HEK293 (cell line): ENCODE measurements at regions not wholly inside any gene's neighbourhood (a gene's known extent, or its start where the extent isn't known, plus 50 kb on each side); places are given as distances from the start of the nearest gene placed in this dataset.

Source experiments
- CTCF ChIA-PET: fragments of 350-600 bp; formaldehyde crosslinking; extraction: SDS; loops from one replicate; lab custom pipeline; 2021; ENCODE audit warnings: antibody characterized with exemption; lab: Yijun Ruan, JAX
- POLR2A ChIA-PET: fragments of 300-600 bp; formaldehyde crosslinking; extraction: SDS; loops from one replicate; lab custom pipeline; 2020; ENCODE audit warnings: antibody characterized with exemption, inconsistent platforms; lab: Yijun Ruan, JAX
- H3K27ac ChIP-seq: fragments of 200-500 bp; sonication (Bioruptor generic); 2 replicates; pipeline ENCODE4 v1.5.1; 2014; ENCODE audit warnings: low read depth, low read length, control low read depth, inconsistent platforms; ENCODE audit errors: extremely low read depth
- H3K36me3 ChIP-seq, 2 experiments: fragments of 200-500 bp in 1 of 2; sonication (Bioruptor generic) in 1 of 2; 1 replicate in 1 of 2; 2 replicates in 1 of 2; pipeline ENCODE4 v1.5.1; 2014 to 2017; ENCODE audit warnings: inconsistent platforms in 2 of 2, low read length in 2 of 2; ENCODE audit not compliant: control insufficient read depth in 2 of 2, insufficient read depth in 1 of 2
- H3K4me1 ChIP-seq: fragments of 200-500 bp; sonication (Bioruptor generic); 2 replicates; pipeline ENCODE4 v1.5.1; 2014; ENCODE audit warnings: mild to moderate bottlenecking, low read length, inconsistent platforms; ENCODE audit not compliant: control insufficient read depth, insufficient read depth
- H3K4me3 ChIP-seq: 2 replicates; pipeline ENCODE4 v1.5.1; 2011; ENCODE audit warnings: low read depth, mild to moderate bottlenecking, control low read depth, low read length, moderate library complexity
- H3K9me3 ChIP-seq: fragments of 200-500 bp; sonication (Bioruptor generic); 2 replicates; pipeline ENCODE4 v1.5.1; 2014; ENCODE audit warnings: low read depth, low read length, inconsistent platforms; ENCODE audit not compliant: control insufficient read depth, insufficient read depth
- HOXD13 ChIP-seq: sonication (generic); formaldehyde crosslinking; IDR thresholded peaks from 2 replicates; pipeline ENCODE4 v1.8.0; 2022; ENCODE audit warnings: missing genetic modification reagents, borderline replicate concordance
- KLF10 ChIP-seq: fragments of 450-650 bp; IDR thresholded peaks from 2 replicates; pipeline ENCODE4 v1.5.1; 2018; ENCODE audit warnings: missing biosample characterization, mild to moderate bottlenecking, missing genetic modification characterization
- KLF16 ChIP-seq: fragments of 450-650 bp; formaldehyde crosslinking; IDR thresholded peaks from 2 replicates; pipeline ENCODE4 v1.5.1; 2017; ENCODE audit warnings: missing biosample characterization, missing genetic modification characterization
- PBX3 ChIP-seq: sonication (generic); formaldehyde crosslinking; IDR thresholded peaks from 2 replicates; pipeline ENCODE4 v1.8.1; 2022; ENCODE audit warnings: mild to moderate bottlenecking, moderate library complexity, missing genetic modification reagents
- PRDM1 ChIP-seq: fragments of 450-650 bp; formaldehyde crosslinking; IDR thresholded peaks from 2 replicates; pipeline ENCODE4; 2016; ENCODE audit warnings: missing biosample characterization, missing genetic modification characterization
- TSHZ1 ChIP-seq: fragments of 450-650 bp; formaldehyde crosslinking; IDR thresholded peaks from 2 replicates; pipeline ENCODE4 v1.5.1; 2016; ENCODE audit warnings: missing biosample characterization, missing genetic modification characterization, borderline replicate concordance
- ZBTB20 ChIP-seq: fragments of 450-650 bp; formaldehyde crosslinking; IDR thresholded peaks from 2 replicates; pipeline ENCODE4 v1.5.1; 2016; ENCODE audit warnings: missing biosample characterization, missing genetic modification characterization
- ZFP37 ChIP-seq: fragments of 450-650 bp; formaldehyde crosslinking; IDR thresholded peaks from 2 replicates; pipeline ENCODE4 v1.5.1; 2016; ENCODE audit warnings: missing biosample characterization, missing genetic modification characterization
- ZNF274 ChIP-seq, 2 experiments: fragments of 200-500 bp in 1 of 2; fragments of 450-650 bp in 1 of 2; sonication (Bioruptor generic) in 1 of 2; formaldehyde crosslinking in 1 of 2; IDR thresholded peaks; 2 replicates each; pipeline versions ENCODE4 v1.5.1 to v1.6.1; 2014 to 2016; ENCODE audit warnings: borderline replicate concordance in 1 of 2, inconsistent platforms in 1 of 2, low read length in 1 of 2, missing biosample characterization in 1 of 2, missing genetic modification characterization in 1 of 2
- ZNF302 ChIP-seq: fragments of 450-650 bp; formaldehyde crosslinking; IDR thresholded peaks from 2 replicates; pipeline ENCODE4 v1.5.1; 2016; ENCODE audit warnings: missing biosample characterization, missing genetic modification characterization, low read depth
- ZNF311 ChIP-seq: fragments of 450-650 bp; formaldehyde crosslinking; IDR thresholded peaks from 2 replicates; pipeline ENCODE4 v1.5.1; 2017; ENCODE audit warnings: missing biosample characterization, missing genetic modification characterization, borderline replicate concordance
- ZNF426 ChIP-seq: fragments of 450-650 bp; formaldehyde crosslinking; IDR thresholded peaks from 2 replicates; pipeline ENCODE4 v1.5.1; 2017; ENCODE audit warnings: missing biosample characterization, missing genetic modification characterization, mild to moderate bottlenecking, inconsistent platforms, moderate library complexity
- ZNF473 ChIP-seq: fragments of 450-650 bp; formaldehyde crosslinking; IDR thresholded peaks from 2 replicates; pipeline ENCODE4 v1.5.1; 2017; ENCODE audit warnings: missing biosample characterization, missing genetic modification characterization
- ZNF501 ChIP-seq: fragments of 450-650 bp; formaldehyde crosslinking; IDR thresholded peaks from 2 replicates; pipeline ENCODE4 v1.5.1; 2016; ENCODE audit warnings: missing biosample characterization, missing genetic modification characterization
- ZNF626 ChIP-seq: fragments of 450-650 bp; sonication (Bioruptor Pico); formaldehyde crosslinking; IDR thresholded peaks from 2 replicates; pipeline ENCODE4 v1.5.1; 2018; ENCODE audit warnings: missing biosample characterization, missing genetic modification characterization, inconsistent platforms
- ZNF664 ChIP-seq: fragments of 450-650 bp; formaldehyde crosslinking; IDR thresholded peaks from 2 replicates; pipeline ENCODE4 v1.5.1; 2016; ENCODE audit warnings: missing biosample characterization, missing genetic modification characterization
- ZNF830 ChIP-seq: fragments of 450-650 bp; IDR thresholded peaks from 2 replicates; pipeline ENCODE4 v1.5.0; 2018; ENCODE audit warnings: missing biosample characterization, missing genetic modification characterization, low read depth, mild to moderate bottlenecking, moderate library complexity
- TF ChIP-seq, protein P1 (sequence below): fragments of 450-650 bp; formaldehyde crosslinking; IDR thresholded peaks from 2 replicates; pipeline ENCODE4 v1.5.1; 2017; ENCODE audit warnings: missing biosample characterization, missing genetic modification characterization
- TF ChIP-seq, protein P2 (sequence below): fragments of 450-650 bp; formaldehyde crosslinking; IDR thresholded peaks from 2 replicates; pipeline ENCODE4 v1.5.1; 2016; ENCODE audit warnings: missing biosample characterization, missing genetic modification characterization, borderline replicate concordance
- TF ChIP-seq, protein P3 (sequence below): fragments of 450-650 bp; formaldehyde crosslinking; IDR thresholded peaks from 2 replicates; pipeline ENCODE4 v1.5.1; 2016; ENCODE audit warnings: missing biosample characterization, missing genetic modification characterization

- TF ChIP-seq, protein P1, sequence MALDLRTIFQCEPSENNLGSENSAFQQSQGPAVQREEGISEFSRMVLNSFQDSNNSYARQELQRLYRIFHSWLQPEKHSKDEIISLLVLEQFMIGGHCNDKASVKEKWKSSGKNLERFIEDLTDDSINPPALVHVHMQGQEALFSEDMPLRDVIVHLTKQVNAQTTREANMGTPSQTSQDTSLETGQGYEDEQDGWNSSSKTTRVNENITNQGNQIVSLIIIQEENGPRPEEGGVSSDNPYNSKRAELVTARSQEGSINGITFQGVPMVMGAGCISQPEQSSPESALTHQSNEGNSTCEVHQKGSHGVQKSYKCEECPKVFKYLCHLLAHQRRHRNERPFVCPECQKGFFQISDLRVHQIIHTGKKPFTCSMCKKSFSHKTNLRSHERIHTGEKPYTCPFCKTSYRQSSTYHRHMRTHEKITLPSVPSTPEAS (tag by site-specific recombination), result no peak
- TF ChIP-seq ZNF473 (tag by site-specific recombination) (no peak), ZNF626 (tag by site-specific recombination) (no peak), PBX3 (CRISPR knock-in tag) (no peak), ZNF426 (tag by site-specific recombination) (no peak)
Observed at GRCh38 chr4:181677201-181677600, 566.0 kb upstream of the TENM3 start (continued).

GRCh38 chr4:181677621-181678020 is 565.6 kb upstream of the TENM3 start:
- Histone ChIP-seq H3K4me3 (no peak overlapping the region), H3K27ac (no peak overlapping the region), H3K36me3 (no peaks in the 10 kb centered on the region), H3K9me3 (no peaks in the 10 kb centered on the region), H3K4me1 (no peaks in the 10 kb centered on the region)
- ChIA-PET POLR2A (no interaction called here), CTCF (interaction anchor here (0.7 kb wide), 1 partner anchor 90 kb away, joined by 3 read pairs; no protein-coding TSS in a partner anchor)
- TF ChIP-seq TSHZ1 (tag by site-specific recombination) (no peak), ZBTB20 (tag by site-specific recombination) (no peak), ZNF274 (IDR thresholded peaks at IDR 0.05; ENCODE audit: low read length) (no peak), ZNF274 (tag by site-specific recombination; IDR thresholded peaks at IDR 0.05; ENCODE audit: borderline replicate concordance) (no peak), ZNF302 (tag by site-specific recombination) (no peak), KLF10 (tag by site-specific recombination) (no peak), KLF16 (tag by site-specific recombination) (no peak), ZNF830 (tag by site-specific recombination) (no peak), ZNF501 (tag by site-specific recombination) (no peak), HOXD13 (no peak), PRDM1 (no peak), ZNF664 (tag by site-specific recombination) (no peak), ZFP37 (no peak), ZNF311 (no peak)
- TF ChIP-seq, protein P2, sequence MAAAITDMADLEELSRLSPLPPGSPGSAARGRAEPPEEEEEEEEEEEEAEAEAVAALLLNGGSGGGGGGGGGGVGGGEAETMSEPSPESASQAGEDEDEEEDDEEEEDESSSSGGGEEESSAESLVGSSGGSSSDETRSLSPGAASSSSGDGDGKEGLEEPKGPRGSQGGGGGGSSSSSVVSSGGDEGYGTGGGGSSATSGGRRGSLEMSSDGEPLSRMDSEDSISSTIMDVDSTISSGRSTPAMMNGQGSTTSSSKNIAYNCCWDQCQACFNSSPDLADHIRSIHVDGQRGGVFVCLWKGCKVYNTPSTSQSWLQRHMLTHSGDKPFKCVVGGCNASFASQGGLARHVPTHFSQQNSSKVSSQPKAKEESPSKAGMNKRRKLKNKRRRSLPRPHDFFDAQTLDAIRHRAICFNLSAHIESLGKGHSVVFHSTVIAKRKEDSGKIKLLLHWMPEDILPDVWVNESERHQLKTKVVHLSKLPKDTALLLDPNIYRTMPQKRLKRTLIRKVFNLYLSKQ (tag by site-specific recombination), result no peak
- TF ChIP-seq, protein P3, sequence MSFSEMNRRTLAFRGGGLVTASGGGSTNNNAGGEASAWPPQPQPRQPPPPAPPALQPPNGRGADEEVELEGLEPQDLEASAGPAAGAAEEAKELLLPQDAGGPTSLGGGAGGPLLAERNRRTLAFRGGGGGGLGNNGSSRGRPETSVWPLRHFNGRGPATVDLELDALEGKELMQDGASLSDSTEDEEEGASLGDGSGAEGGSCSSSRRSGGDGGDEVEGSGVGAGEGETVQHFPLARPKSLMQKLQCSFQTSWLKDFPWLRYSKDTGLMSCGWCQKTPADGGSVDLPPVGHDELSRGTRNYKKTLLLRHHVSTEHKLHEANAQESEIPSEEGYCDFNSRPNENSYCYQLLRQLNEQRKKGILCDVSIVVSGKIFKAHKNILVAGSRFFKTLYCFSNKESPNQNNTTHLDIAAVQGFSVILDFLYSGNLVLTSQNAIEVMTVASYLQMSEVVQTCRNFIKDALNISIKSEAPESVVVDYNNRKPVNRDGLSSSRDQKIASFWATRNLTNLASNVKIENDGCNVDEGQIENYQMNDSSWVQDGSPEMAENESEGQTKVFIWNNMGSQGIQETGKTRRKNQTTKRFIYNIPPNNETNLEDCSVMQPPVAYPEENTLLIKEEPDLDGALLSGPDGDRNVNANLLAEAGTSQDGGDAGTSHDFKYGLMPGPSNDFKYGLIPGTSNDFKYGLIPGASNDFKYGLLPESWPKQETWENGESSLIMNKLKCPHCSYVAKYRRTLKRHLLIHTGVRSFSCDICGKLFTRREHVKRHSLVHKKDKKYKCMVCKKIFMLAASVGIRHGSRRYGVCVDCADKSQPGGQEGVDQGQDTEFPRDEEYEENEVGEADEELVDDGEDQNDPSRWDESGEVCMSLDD (tag by site-specific recombination), result no peak
